ENCODE measurements at regions not wholly inside any gene's neighbourhood (a gene's known extent, or its start where the extent isn't known, plus 50 kb on each side); places are given as distances from the start of the nearest gene placed in this dataset.
"Not testable (repeated sequence)": the region's sequence is repeated elsewhere in the genome, so short reads cannot be mapped to it uniquely, and the experiment has no call there.

GRCh38 chrX:124426288-124427169 lies 80.2 kb downstream of the SH2D1A start:
- in situ Hi-C loops (cut with HindIII; ENCODE audit: low sequenced_read_pairs): no loop called here

GRCh38 chrX:124433186-124433585 lies 86.8 kb downstream of the SH2D1A start:
- in situ Hi-C loops (cut with HindIII; ENCODE audit: low sequenced_read_pairs): no loop called here

- in situ Hi-C loops (cut with HindIII; ENCODE audit: low sequenced_read_pairs): no loop called here
These were observed 89.3 kb downstream of the SH2D1A start for GRCh38 chrX:124435616-124436015.

GRCh38 chrX:124440695-124441094 lies 94.3 kb downstream of the SH2D1A start:
- in situ Hi-C loops (cut with HindIII; ENCODE audit: low sequenced_read_pairs): no loop called here

GRCh38 chrX:124441971-124442590 lies 95.7 kb downstream of the SH2D1A start:
- in situ Hi-C loops (cut with HindIII; ENCODE audit: low sequenced_read_pairs): no loop called here

- in situ Hi-C loops (cut with HindIII; ENCODE audit: low sequenced_read_pairs): no loop called here
These were observed 109.6 kb downstream of the SH2D1A start for GRCh38 chrX:124455966-124456365.

- in situ Hi-C loops (cut with HindIII; ENCODE audit: low sequenced_read_pairs): not testable (repeated sequence)
These were observed 113.5 kb downstream of the SH2D1A start for GRCh38 chrX:124459851-124460250.

- in situ Hi-C loops (cut with HindIII; ENCODE audit: low sequenced_read_pairs): no loop called here
These were observed 116.6 kb downstream of the SH2D1A start for GRCh38 chrX:124462931-124463330.

- in situ Hi-C loops (cut with HindIII; ENCODE audit: low sequenced_read_pairs): no loop called here
These were observed 120.8 kb downstream of the SH2D1A start for GRCh38 chrX:124467202-124467601.

GRCh38 chrX:124475358-124475757 lies 129.0 kb downstream of the SH2D1A start:
- in situ Hi-C loops (cut with HindIII; ENCODE audit: low sequenced_read_pairs): no loop called here

GRCh38 chrX:124476562-124476961 lies 130.2 kb downstream of the SH2D1A start:
- in situ Hi-C loops (cut with HindIII; ENCODE audit: low sequenced_read_pairs): no loop called here

GRCh38 chrX:124478046-124478445 lies 131.7 kb downstream of the SH2D1A start:
- in situ Hi-C loops (cut with HindIII; ENCODE audit: low sequenced_read_pairs): no loop called here

GRCh38 chrX:124488412-124489161 lies 142.2 kb downstream of the SH2D1A start:
- in situ Hi-C loops (cut with HindIII; ENCODE audit: low sequenced_read_pairs): no loop called here

GRCh38 chrX:124493984-124494383 lies 147.6 kb downstream of the SH2D1A start:
- in situ Hi-C loops (cut with HindIII; ENCODE audit: low sequenced_read_pairs): no loop called here

GRCh38 chrX:124497386-124497785 lies 151.0 kb downstream of the SH2D1A start:
- in situ Hi-C loops (cut with HindIII; ENCODE audit: low sequenced_read_pairs): no loop called here

GRCh38 chrX:124501586-124501985 lies 155.2 kb downstream of the SH2D1A start:
- in situ Hi-C loops (cut with HindIII; ENCODE audit: low sequenced_read_pairs): no loop called here

- in situ Hi-C loops (cut with HindIII; ENCODE audit: low sequenced_read_pairs): no loop called here
These were observed 155.8 kb downstream of the SH2D1A start for GRCh38 chrX:124502166-124502565.

GRCh38 chrX:124502599-124502998 lies 156.2 kb downstream of the SH2D1A start:
- in situ Hi-C loops (cut with HindIII; ENCODE audit: low sequenced_read_pairs): no loop called here

- in situ Hi-C loops (cut with HindIII; ENCODE audit: low sequenced_read_pairs): no loop called here
These were observed 158.0 kb downstream of the SH2D1A start for GRCh38 chrX:124504111-124504983.

- in situ Hi-C loops (cut with HindIII; ENCODE audit: low sequenced_read_pairs): no loop called here
These were observed 159.7 kb downstream of the SH2D1A start for GRCh38 chrX:124506066-124506465.

- in situ Hi-C loops (cut with HindIII; ENCODE audit: low sequenced_read_pairs): no loop called here
These were observed 160.9 kb downstream of the SH2D1A start for GRCh38 chrX:124507246-124507645.
